Colonic mucosa (tissue), 4 donors: ENCODE measurements at regions not wholly inside any gene's neighbourhood (a gene's known extent, or its start where the extent isn't known, plus 50 kb on each side); places are given as distances from the start of the nearest gene placed in this dataset.

Experiments
- DNase-seq: peaks from one replicate; pipeline ENCODE4 v3.0.0-alpha.2; 2020
- H3K27ac ChIP-seq: fragments of 200-600 bp; one replicate; pipeline ENCODE4 v1.8.0; 2021
- H3K27me3 ChIP-seq: fragments of 200-600 bp; one replicate; pipeline ENCODE4 v1.8.0; 2021
- H3K36me3 ChIP-seq: fragments of 200-600 bp; one replicate; pipeline ENCODE4 v1.8.0; 2021
- H3K4me1 ChIP-seq: fragments of 200-600 bp; one replicate; pipeline ENCODE4 v1.8.0; 2021; ENCODE audit warnings: mild to moderate bottlenecking
- H3K4me3 ChIP-seq: fragments of 200-600 bp; one replicate; pipeline ENCODE4 v1.8.0; 2021
- H3K9ac ChIP-seq, 2 donors: one replicate each; pipeline ENCODE4 v1.7.0; 2013; ENCODE audit warnings: control low read depth in 2 of 2, low read depth in 2 of 2, low read length in 2 of 2
- H3K9me3 ChIP-seq: fragments of 200-600 bp; one replicate; pipeline ENCODE4 v1.8.0; 2021
- intact Hi-C: fragments of 100-400 bp; cut with DNase I; formaldehyde crosslinking; loops from one replicate; pipeline ENCODE4 v1.14.1; 2022
- TF ChIP-seq, protein P1 (sequence below): fragments of 200-600 bp; IDR thresholded peaks from one replicate; pipeline ENCODE4 v1.8.0; 2022; ENCODE audit warnings: antibody characterized with exemption, mild to moderate bottlenecking
- donor health status: healthy.
- donor health status: DM: no; HTN: no; CAD: no.
- donor health status: DM: no; HTN: no; CAD: no.

GRCh38 chr2:133975676-133976428 lies 278.0 kb upstream of the MGAT5 start:
- Histone ChIP-seq H3K9ac (no peak overlapping the region), H3K36me3 (no peaks in the 10 kb centered on the region), H3K4me1 (no peaks in the 10 kb centered on the region), H3K4me3 (no peak overlapping the region), H3K27ac (no peak overlapping the region), H3K27me3 (no peaks in the 10 kb centered on the region), H3K9me3 (no peaks in the 10 kb centered on the region)
- intact Hi-C loops, result no loop called here
- DNase-seq, result no peak
- TF ChIP-seq, protein P1, sequence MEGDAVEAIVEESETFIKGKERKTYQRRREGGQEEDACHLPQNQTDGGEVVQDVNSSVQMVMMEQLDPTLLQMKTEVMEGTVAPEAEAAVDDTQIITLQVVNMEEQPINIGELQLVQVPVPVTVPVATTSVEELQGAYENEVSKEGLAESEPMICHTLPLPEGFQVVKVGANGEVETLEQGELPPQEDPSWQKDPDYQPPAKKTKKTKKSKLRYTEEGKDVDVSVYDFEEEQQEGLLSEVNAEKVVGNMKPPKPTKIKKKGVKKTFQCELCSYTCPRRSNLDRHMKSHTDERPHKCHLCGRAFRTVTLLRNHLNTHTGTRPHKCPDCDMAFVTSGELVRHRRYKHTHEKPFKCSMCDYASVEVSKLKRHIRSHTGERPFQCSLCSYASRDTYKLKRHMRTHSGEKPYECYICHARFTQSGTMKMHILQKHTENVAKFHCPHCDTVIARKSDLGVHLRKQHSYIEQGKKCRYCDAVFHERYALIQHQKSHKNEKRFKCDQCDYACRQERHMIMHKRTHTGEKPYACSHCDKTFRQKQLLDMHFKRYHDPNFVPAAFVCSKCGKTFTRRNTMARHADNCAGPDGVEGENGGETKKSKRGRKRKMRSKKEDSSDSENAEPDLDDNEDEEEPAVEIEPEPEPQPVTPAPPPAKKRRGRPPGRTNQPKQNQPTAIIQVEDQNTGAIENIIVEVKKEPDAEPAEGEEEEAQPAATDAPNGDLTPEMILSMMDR, result no peak

DNA sequence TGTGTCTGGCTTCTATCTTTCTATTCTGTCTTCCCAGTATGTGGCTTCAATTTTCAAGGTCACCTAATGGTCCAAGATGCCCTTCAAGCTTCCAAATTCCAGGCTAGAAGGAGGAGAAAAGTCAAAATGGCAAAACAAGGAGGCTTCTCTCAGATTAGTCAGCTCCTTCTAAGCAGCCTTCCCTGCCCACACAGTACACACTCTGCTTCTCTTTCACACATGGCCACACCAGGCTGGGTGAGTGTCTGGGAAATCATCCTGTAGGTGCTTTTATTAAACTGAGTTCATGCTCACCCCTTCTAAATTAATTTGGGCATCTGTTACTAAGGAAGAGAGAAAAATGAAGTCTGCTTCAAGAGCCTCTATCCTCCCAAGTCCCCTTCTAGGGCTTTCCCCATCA lies 277.2 kb upstream of the MGAT5 start:
- Histone ChIP-seq H3K4me1 (no peaks in the 10 kb centered on the region), H3K9ac (no peak overlapping the region), H3K4me3 (no peak overlapping the region), H3K9me3 (no peaks in the 10 kb centered on the region), H3K27me3 (no peaks in the 10 kb centered on the region), H3K36me3 (no peaks in the 10 kb centered on the region), H3K27ac (no peak overlapping the region)
- TF ChIP-seq, protein P1, result no peak
- no peak for DNase-seq
- intact Hi-C loops, result no loop called here

DNA sequence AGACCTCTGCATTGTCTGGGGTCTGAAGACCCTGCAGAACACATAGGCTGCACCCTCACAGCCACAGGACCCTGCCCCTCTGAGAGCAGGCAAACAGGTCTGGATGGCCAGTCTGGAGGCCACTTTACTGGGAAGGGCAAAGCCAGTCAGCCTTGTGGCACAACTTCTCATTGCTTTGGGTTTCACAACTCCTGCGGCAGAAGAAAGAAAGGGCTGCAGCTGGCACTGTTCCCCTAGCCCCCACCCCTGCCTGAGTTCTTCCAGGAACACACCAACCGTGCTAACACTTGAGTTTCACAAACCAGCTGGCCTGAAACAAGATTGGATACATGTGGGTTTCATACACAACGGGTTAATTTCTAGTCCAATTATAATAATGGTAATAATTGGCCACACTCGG lies 276.5 kb upstream of the MGAT5 start:
- intact Hi-C loops, result no loop called here
- Histone ChIP-seq H3K27ac (no peak overlapping the region), H3K9ac (no peak overlapping the region), H3K27me3 (no peaks in the 10 kb centered on the region), H3K9me3 (no peaks in the 10 kb centered on the region), H3K4me3 (no peak overlapping the region), H3K4me1 (no peaks in the 10 kb centered on the region), H3K36me3 (no peaks in the 10 kb centered on the region)
- TF ChIP-seq, protein P1, result no peak
- no peak for DNase-seq

DNA sequence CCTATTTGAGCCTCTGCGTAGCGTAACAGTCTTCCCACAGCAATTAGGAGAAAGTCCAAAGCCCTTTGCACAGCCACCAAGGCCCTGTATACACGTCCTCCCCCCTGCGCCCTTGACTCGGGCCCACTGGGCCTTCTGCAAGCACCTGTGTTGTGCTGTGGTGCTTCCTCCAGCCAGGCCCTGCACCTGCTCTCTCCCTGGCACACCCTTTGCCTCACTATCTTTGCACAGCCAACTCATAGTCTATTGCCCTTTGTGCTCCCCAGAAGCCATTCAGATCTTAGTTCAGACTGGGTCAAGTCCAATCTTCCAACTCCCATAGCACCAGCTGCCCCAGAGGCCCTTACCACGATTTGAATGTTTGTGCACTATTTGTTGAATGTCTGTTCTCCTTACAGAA lies 271.6 kb upstream of the MGAT5 start:
- DNase-seq, result peak; percentile 33

GRCh38 chr2:133985563-133985962 lies 268.3 kb upstream of the MGAT5 start:
- Histone ChIP-seq H3K9ac (no peak overlapping the region), H3K27ac (no peak overlapping the region), H3K9me3 (no peaks in the 10 kb centered on the region), H3K4me1 (no peaks in the 10 kb centered on the region), H3K36me3 (no peaks in the 10 kb centered on the region), H3K4me3 (no peak overlapping the region), H3K27me3 (no peaks in the 10 kb centered on the region)
- intact Hi-C loops, result no loop called here
- TF ChIP-seq, protein P1, result no peak
- no peak for DNase-seq

More for the DNA sequence above, 271.6 kb upstream of the MGAT5 start:
- no peak overlapping the region for H3K9ac ChIP-seq
- H3K36me3 ChIP-seq, result no peaks in the 10 kb centered on the region
- no peak overlapping the region for H3K4me3 ChIP-seq
- TF ChIP-seq, protein P1, result no peak
- H3K27ac ChIP-seq, result no peak overlapping the region
- H3K9me3 ChIP-seq, result no peaks in the 10 kb centered on the region
- no peaks in the 10 kb centered on the region for H3K27me3 ChIP-seq
- intact Hi-C loops, result no loop called here
- H3K4me1 ChIP-seq, result no peaks in the 10 kb centered on the region
